HG03460 (cell line): ENCODE measurements at regions not wholly inside any gene's neighbourhood (a gene's known extent, or its start where the extent isn't known, plus 50 kb on each side); places are given as distances from the start of the nearest gene placed in this dataset.
"Not testable (repeated sequence)": the region's sequence is repeated elsewhere in the genome, so short reads cannot be mapped to it uniquely, and the experiment has no call there.

ENCODE experiments used
- ATAC-seq: cut with Tn5 transposase; IDR thresholded peaks from one replicate; pipeline ENCODE4 v1.9.1; 2021; ENCODE audit not compliant: unreplicated experiment

DNA sequence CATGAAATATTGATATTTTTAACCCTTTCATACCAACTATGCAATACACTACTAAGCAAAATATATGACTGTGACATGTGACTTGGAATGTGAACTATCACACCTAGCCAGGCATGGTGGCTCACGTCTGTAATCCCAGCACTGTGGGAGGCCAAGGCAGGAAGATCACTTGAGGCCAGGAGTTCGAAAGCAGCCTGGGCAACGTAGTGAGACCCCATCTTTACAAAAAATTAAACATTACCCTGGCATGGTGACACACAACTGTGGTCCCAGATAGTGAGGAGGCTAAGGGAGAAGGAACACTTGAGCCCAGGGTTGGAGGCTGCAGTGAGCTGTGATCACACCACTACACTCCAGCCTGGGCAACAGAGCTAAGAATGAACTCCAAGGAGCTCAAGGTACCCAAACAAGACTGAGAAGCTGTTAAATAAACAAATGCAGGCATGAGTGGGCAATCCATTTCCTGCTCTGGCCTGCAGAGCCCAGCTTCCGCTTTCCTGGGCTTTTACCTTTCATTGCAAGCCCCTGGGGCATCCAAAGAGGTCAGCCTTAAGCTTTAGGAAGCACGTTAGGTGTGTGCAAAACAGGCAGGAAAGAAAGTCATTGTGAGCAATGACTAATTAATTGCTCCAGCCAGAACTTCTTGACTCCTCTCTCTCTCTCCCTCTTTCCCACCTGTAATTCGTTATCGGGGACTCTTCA is 162.1 kb upstream of the FOXK1 start:
- no peak for ATAC-seq

DNA sequence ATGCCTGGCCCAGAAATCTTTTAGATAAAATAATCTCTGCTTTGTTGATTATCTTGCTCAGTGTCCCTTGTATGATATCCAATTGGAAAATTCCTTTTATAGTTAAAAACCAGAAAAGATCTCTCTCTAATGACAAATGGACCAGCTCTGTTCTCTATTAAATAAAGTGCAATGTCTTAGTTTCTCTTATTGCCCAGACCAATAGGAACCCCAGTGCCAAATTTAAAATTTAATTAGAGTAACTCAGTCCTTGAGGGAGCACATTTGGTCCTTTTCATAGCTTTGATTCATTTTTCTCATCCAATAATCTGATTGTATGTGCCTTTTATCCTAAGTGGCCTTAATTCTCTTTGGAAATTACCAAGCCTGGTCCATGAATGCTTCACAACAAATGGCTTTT is 158.9 kb upstream of the FOXK1 start:
- ATAC-seq: no peak

DNA sequence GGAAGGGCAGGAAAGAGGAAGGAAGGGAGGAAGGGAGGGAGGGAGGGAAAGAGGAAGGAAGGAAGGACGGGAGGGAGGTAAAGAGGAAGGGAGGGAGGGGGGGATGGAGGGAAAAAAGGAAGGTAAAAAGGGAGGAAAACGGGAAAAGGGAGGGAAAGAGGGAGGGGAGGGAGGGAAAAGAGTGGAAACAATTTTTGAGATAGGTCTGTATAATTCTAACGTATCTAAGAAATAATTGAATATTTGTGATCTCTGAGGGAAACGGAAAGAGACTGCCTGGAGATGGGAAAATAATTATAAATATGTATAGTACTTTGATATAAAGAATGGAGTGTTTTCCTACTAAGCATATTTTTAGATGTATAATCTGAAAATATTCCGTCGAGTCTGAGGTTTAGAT is 158.2 kb upstream of the FOXK1 start:
- ATAC-seq: no peak

DNA sequence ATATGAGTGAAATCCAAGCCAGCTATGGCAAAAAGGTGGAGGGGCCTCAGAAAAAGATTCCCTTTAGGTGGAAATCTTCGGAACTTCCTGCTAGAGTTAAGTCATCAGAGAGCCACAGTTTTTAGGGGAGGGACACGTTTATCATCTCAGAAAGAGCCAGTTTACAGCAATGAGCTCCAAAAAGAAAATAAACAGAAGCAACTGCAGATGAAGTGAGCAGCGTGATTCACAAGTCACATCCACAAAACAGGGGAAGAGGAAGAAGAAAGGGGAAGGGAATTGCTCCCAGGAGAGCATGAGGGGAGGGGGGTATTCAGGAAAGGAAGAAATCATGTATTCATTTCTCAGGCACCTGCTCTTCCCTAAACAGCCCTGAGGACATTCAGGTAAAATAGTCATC is 156.2 kb upstream of the FOXK1 start:
- ATAC-seq: no peak

DNA sequence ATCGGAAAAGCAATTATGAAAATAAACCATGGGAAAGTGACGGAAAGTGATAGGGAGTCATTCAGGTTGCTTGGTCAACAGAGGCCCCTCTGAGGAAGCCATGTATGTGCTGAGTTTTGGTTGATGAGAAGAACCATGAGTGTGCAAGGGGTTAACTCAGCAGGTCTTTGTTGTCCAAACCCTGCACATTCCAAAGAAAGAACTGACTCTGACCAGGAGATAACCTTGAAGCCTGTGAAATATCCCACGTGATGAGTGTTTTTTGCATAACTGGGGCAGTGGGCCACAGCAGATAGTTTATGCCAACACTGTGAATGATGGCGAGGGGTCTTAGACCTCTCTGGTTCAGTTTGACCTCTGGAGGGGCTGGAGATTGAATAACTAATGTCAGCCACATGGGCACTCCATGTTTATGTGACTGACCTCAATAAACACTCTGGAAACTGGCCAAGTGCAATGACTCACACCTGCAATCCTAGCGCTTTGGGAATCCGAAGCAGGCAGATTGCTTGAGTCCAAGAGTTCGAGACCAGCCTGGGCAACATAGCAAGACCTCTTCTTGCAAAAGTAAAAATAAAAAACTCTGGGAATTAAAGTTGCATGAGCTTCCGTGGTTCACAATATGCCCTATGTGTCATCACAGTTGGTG is 154.0 kb upstream of the FOXK1 start:
- no peak for ATAC-seq

DNA sequence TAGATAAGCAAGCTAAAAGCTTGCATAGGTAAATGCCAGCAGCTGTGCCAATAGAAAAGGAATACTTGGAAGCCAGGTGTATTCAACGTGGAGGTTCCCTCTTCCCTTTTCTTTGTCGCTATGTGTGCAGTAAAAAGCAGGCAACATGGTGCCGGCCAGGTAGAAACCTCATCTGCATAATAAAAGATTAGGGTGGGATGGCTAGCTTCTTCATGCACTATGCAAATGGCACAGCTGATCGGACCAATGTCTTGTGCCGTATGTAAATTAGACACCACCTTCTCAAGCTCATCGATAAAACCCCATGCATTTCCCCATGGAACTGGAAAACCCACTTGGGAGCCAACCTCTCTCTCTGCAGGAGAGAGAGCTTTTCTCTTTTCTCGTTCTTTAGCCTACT is 150.9 kb upstream of the FOXK1 start:
- ATAC-seq: no peak

DNA sequence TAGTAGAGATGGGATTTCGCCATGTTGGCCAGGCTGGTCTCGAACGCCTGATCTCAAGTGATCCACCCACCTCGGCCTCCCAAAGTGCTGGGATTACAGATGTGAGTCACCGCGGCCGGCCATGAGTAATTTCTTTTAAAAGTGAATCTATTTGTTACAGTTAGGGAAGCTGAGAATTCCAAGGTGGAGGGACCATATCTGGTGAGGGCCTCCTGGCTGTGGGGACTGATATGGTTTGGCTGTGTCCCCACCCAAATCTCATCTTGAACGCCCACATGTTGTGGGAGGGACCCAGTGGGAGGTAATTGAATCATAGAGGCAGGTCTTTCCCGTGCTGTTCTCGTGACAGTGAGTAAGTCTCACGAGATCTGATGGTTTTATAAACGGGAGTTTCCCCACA is 148.8 kb upstream of the FOXK1 start:
- ATAC-seq: not testable (repeated sequence)

DNA sequence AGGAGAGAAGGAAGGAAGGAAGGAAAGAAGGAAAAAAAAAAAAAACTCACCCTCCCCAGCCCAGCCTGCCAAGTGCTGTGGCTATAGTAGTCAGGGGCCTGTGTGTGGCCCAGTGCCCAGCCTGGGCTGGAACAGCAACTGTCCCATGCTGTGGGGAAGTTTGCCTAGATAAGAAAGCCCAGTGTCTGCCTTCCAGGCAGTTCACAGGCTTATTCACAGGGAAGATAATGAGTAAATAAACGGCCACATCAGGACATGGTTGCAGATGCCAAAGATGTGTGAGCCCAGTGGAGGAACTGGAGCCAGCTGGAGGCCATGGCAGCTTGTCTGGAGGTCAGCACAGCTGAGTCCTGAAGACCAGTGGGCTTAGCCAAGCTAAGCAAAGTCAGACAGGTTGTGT is 132.4 kb upstream of the FOXK1 start:
- no peak for ATAC-seq

DNA sequence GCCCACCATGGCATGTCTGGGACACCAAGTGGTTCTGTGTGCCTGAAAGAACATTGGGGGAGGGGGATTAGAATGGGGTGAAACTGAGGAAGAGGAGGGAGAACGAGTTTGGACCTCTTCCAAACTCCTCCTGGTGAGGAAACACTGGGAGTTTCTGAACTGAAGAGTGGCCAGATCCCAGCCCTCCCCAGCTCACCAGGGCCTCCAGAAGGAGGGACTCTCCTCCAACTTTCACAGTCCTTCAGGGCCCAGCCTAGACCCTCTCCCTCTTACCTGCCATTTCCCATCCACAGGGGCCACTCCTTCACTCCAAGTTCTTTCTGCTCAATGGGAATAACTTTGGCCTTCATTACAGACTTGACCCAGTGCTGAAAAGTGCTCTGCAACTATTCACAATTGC is 132.0 kb upstream of the FOXK1 start:
- no peak for ATAC-seq

DNA sequence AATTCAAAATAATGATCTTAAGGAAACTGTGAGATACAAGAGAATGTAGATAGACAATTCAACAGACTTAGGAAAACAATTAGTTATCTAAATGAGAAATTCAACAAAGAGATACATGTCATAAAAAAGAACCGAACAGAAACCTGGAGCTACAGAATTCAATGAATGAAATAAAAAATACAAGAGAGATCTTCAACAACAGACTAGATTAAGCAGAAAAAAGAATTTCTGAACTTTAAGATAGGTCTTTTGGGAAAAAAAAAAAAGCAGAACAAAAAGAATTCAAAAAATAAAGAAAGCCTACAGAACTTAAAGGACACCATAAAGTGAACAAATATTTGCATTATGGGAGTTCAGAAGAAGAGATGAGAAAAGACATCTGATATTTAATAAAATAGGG is 129.1 kb upstream of the FOXK1 start:
- ATAC-seq: no peak

DNA sequence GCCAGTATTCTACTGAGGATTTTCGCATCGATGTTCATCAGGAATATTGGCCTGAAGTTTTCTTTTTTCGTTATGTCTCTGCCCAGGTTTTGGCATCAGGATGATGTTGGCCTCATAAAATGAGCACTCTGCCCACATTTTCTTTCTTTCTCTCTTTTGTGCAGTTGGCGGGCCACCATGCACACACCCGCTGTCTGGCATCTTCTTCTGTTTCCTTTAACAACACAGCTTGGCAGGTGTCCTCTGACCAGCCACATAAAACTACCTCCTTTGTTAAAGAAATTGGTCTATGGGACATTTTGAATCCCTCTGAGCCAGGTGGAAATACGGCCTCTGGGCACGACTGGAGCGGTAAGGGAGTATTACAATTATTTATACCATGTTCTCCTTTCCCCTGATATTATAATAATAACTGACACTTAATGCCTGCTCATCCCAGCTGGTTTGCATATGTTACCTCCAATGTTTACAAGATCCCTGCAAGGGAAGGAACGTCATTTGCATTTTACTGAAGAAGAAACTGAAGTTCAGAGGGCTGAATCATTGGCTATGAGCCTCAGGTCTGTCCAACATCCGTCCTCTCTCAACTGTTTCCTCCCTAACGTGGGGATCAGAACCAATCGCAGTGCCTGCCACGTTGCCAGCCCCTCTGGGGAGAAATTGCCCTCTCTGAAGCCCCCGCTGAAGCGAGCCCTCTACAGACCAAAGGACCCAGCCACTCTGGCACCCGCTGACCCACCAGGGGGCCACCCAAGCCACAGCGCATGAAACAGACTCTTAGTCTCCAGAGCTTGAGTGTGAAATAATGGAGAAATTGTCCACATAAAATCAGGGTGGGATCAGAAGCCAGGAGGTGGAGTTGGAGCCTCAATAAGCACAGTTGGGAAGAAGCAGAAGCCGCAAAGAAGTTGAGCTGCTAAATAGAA is 125.0 kb upstream of the FOXK1 start:
- no peak for ATAC-seq

DNA sequence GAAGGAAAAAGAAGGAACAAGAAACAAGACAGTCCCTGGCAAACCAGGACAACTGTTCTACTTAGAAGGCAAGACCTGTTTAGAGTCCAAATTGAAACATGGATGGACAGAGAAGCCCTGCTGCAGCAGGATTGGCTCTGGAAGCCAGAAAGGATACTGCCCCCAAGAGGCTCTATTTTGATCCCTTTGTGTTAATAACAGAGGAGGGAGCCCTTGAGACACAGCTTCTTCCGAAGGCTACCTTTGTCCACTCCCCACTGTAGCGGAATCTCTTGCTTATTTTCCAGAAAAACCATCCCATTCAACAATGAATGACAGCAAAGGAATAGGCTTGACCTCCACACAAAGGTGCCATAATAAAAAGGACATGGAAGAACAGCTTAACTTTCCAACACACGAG is 120.3 kb upstream of the FOXK1 start:
- ATAC-seq: no peak

DNA sequence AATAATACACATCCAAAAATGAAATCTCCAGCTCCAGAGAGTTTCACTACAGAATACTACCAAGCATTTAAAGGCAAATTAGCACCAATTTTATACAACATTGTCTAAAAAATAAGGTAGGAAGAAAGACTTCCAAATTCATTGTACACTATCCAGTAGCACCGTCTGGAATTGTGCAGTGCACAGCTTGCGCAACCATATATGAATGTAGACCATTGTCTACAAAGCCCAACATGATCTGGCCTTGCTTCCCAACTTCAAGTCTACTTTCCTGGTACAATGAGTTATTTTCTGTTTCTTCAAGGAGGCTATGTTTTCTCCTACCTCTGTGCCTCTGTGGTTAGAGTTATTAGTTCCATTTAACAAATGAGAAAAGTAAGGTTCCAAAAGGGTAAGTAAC is 115.4 kb upstream of the FOXK1 start:
- ATAC-seq: no peak

DNA sequence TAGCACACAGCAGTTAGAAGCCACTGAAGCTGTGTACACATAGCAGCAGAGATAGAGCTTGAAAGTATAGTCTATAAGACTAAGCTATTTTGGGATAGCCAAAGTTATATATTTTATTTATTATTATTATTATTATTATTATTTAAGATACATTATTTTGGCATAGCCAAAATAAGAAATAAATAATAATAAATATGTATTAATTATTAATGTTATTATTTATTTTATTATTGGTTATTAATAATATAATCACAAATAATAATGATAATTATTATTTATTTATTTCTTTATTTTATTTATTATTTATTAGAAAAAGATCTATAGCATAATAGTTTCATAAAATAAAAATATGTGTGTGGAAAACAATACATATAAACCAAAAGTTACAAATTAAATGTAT is 107.2 kb upstream of the FOXK1 start:
- no peak for ATAC-seq

DNA sequence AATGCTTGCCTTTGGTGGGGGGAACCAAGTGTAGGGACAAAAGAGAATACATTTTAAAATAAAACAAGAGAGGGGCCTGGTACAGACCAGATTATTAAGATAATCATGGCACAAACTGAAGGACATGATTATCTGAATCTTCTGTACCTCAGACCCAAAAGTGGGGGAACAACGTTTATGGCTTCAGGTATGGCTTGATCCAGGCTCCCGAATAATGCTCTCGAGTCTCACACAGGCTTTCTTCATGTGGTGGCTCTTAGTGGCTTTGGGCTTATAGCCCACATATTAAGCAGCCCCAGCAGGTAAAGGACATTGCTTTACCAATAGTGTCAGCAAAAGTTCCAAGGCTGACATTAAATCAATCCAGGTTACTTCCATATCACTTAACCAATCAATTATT is 106.8 kb upstream of the FOXK1 start:
- no peak for ATAC-seq

DNA sequence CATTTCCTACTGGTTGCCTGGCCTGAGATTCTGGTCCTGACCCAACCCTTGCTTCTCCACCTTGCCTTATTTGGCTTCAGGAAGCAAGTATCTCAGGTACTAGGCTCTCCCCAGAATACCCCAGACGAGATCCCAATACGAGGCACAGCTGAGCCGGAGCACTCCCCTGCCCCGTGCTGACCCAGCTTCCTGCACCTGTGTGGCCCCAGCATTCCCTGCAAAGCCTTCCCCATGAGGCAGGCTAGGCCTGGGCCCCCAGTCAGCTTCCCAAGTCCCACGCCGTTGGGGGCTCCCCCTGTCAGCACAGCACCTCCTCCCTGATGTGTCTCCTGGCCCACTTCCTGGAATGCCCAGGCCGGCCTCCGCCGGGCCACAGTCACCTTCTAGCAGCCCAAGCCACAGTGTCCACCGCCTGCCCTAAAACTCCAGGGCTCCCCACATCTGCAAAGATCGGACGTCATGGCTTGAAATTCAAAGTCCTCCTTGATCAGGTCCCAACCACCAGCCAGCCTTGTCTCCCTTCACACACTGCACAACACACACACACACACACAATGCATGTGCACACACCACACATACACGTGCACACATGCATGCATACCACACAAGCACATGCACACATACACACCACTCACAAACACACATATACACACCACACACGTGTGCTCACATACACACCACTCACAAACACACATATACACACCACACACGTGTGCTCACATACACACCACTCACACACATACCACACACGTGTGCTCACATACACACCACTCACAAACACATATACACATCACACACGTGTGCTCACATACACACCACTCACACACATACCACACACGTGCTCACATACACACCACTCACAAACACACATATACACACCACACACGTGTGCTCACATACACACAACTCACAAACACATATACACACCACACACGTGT is 78.9 kb upstream of the FOXK1 start:
- no peak for ATAC-seq

DNA sequence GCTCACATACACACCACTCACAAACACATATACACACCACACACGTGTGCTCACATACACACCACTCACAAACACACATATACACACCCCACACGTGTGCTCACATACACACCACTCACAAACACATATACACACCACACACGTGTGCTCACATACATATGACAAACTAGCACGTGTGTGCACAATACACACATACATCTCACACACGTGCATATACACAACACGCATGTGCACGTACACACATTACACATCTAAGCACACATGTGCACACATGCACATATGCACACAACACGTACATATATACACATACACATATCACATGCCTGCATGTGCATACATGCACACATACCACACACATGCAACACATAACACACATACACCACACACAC is 78.3 kb upstream of the FOXK1 start:
- ATAC-seq: no peak

DNA sequence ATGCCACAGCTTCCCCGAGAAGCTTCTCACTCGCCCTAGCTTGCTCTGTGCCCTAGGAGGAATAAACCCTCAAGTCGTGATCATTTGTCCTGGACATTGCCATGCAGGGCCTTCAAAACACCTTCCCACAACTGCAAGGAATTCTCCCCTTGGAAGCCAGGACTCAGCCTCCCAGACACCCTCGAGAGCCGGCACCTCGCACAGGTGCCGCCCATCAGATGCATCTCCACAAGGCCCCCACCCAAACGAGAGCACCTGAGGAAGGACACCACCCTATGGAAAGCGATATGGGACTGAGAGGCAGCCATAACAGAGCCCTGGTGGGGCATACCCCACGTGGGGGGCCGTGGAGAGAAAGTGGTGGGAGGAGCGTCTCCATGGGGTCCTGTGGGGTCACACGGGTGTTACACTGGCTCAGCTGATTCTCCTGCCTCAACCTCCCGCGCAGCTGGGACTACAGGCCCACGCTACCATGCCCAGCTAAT is 77.6 kb upstream of the FOXK1 start:
- ATAC-seq: no peak

DNA sequence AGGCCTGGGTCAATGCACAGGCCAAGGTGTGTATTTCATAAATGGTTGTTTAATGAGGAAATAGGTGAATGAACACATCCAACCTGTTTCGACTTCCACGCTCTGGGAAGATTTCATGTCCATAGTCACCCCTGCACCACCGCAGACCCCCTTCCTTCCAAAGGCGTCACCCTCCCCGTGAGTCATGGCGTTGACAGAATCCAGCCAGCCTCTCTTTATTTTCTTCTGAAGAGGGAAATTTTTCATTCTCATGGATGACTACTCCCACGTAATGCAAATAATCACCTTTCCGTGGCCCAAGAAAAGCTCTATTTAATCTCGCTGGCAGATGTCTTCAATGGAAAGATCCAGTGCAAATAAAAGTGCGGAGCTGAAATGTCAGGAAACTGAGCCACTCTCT is 75.3 kb upstream of the FOXK1 start:
- no peak for ATAC-seq

DNA sequence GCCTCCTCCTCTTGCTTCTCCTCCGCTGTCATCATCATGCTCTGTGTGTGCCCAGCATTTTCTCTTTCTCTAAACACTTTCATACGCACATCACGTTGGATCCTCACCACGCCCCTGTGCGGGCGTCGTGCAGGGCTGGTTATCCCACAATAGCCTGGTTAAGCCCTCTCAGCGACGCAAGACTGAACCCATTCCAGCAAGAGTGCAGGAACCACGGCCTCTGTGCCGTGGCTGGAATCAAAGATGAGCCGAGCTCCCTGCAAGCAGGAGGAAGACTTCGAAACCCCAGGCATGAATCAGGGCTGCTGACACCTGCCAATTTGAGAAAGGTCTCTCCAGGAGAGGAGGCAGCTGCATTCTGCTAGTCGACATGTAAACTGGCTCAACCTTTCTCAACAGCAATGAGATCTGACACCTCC is 74.8 kb upstream of the FOXK1 start:
- no peak for ATAC-seq

DNA sequence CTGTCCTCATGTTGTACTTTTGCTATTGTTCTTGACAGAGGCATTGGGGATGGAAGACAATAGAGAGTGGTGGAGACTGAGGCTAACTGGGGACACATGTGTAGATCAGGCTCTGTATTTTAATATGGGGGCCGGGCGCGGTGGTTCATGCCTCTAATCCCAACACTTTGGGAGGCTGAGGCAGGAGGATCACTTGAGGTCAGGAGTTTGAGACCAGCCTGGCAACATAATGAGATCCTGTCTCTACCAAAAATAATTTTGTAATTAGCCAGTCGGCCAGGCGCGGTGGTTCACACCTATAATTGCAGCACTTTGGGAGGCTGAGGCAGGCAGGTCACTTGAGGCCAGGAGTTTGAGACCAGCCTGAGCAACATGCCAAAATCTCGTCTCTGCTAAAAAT is 72.5 kb upstream of the FOXK1 start:
- not testable (repeated sequence) for ATAC-seq
